CD8-positive, alpha-beta memory T cell (primary cell): ENCODE measurements at regions not wholly inside any gene's neighbourhood (a gene's known extent, or its start where the extent isn't known, plus 50 kb on each side); places are given as distances from the start of the nearest gene placed in this dataset.
A peak's percentile ranks its signal among the peaks of the same experiment; 100 is the strongest.

Source experiments
- CTCF ChIA-PET: fragments of 350-600 bp; sonication (Branson Sonifier 250); formaldehyde crosslinking; loops from one replicate; lab custom pipeline; 2021; ENCODE audit warnings: antibody characterized with exemption; lab: Charles Lee
- POLR2A ChIA-PET: fragments of 350-600 bp; sonication (Branson Sonifier 250); formaldehyde crosslinking; loops from one replicate; lab custom pipeline; 2021; ENCODE audit warnings: antibody characterized with exemption; lab: Charles Lee
- DNase-seq, 5 donors: peaks; one replicate each; pipeline versions ENCODE4 v3.0.0 to v3.0.0-alpha.2; 2020 to 2022; ENCODE audit warnings: mixed read lengths in 1 of 5
- H3K27ac ChIP-seq: one replicate; pipeline ENCODE4 v1.7.0; 2013; ENCODE audit warnings: low read depth, mild to moderate bottlenecking, low read length, moderate library complexity
- H3K27me3 ChIP-seq: 2 replicates; pipeline ENCODE4 v1.7.0; 2013; ENCODE audit warnings: low read length, mild to moderate bottlenecking; ENCODE audit not compliant: insufficient read depth, poor library complexity, severe bottlenecking
- H3K36me3 ChIP-seq: 2 replicates; pipeline ENCODE4 v1.7.0; 2013; ENCODE audit warnings: mild to moderate bottlenecking, low read length, moderate library complexity; ENCODE audit not compliant: insufficient read depth
- H3K4me1 ChIP-seq: 2 replicates; pipeline ENCODE4 v1.7.0; 2013; ENCODE audit warnings: mild to moderate bottlenecking, low read length, moderate library complexity; ENCODE audit not compliant: insufficient read depth
- H3K4me3 ChIP-seq: 2 replicates; pipeline ENCODE4 v1.7.0; 2013; ENCODE audit warnings: mild to moderate bottlenecking, low read length
- H3K9me3 ChIP-seq: 2 replicates; pipeline ENCODE4 v1.7.0; 2013; ENCODE audit warnings: mild to moderate bottlenecking, low read length
- H3K27ac Mint-ChIP-seq, 8 donors: one replicate each; pipeline ENCODE4 v1.8.0; 2020 to 2021; ENCODE audit warnings: mixed read lengths in 8 of 8, mild to moderate bottlenecking in 6 of 8, inconsistent platforms in 3 of 8, moderate library complexity in 3 of 8
- H3K27me3 Mint-ChIP-seq, 2 donors: one replicate each; pipeline ENCODE4 v1.8.0; 2020 to 2021; ENCODE audit warnings: mixed read lengths in 2 of 2, mild to moderate bottlenecking in 1 of 2, moderate library complexity in 1 of 2
- H3K36me3 Mint-ChIP-seq, 3 donors: one replicate each; pipeline ENCODE4 v1.8.0; 2020 to 2021; ENCODE audit warnings: mixed read lengths in 3 of 3, inconsistent platforms in 1 of 3, mild to moderate bottlenecking in 1 of 3
- H3K4me1 Mint-ChIP-seq, 3 donors: one replicate each; pipeline ENCODE4 v1.8.0; 2020 to 2021; ENCODE audit warnings: mixed read lengths in 3 of 3, inconsistent platforms in 1 of 3, mild to moderate bottlenecking in 1 of 3
- H3K4me3 Mint-ChIP-seq, 7 donors: one replicate each; pipeline ENCODE4 v1.8.0; 2020 to 2021; ENCODE audit warnings: mixed read lengths in 7 of 7, mild to moderate bottlenecking in 6 of 7, moderate library complexity in 4 of 7, inconsistent platforms in 2 of 7
- H3K9me3 Mint-ChIP-seq, 5 donors: one replicate each; pipeline ENCODE4 v1.8.0; 2020 to 2022; ENCODE audit warnings: mixed read lengths in 5 of 5, mild to moderate bottlenecking in 3 of 5, moderate library complexity in 2 of 5, inconsistent platforms in 1 of 5

DNA sequence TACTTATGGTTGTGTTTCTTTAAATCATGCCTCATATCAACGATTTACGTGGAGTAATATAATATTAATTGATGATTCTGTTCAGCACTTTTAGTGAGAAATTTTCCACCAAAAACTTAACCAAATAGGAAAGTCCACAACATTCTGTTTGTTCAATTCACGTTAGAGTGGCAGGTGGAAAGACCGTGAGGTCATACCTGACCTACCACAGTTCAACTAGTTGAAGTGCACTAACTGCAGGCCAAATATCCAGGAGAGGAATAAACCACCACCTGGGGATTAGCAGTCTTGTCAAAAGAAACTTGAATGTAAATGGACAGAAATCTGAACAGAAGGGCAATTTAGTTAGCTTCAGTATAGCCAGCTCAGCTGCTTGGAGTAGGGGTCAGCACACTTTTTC, 577.7 kb downstream of the KIF4B start:
- Mint-ChIP-seq H3K4me1 (no peaks in the 10 kb centered on the region), H3K4me3 (no peak overlapping the region), H3K27ac (no peak overlapping the region), H3K9me3 (no peaks in the 10 kb centered on the region), H3K36me3 (no peaks in the 10 kb centered on the region), H3K27me3 (peaks cover 0 to 2% of the 10 kb centered on the region in 2 donors)
- POLR2A ChIA-PET, result no interaction called here
- Histone ChIP-seq H3K27me3 (no peaks in the 10 kb centered on the region), H3K4me3 (no peak overlapping the region), H3K4me1 (no peaks in the 10 kb centered on the region), H3K9me3 (no peaks in the 10 kb centered on the region), H3K36me3 (no peaks in the 10 kb centered on the region), H3K27ac (no peak overlapping the region)
- no peak for DNase-seq
- CTCF ChIA-PET, result no interaction called here

DNA sequence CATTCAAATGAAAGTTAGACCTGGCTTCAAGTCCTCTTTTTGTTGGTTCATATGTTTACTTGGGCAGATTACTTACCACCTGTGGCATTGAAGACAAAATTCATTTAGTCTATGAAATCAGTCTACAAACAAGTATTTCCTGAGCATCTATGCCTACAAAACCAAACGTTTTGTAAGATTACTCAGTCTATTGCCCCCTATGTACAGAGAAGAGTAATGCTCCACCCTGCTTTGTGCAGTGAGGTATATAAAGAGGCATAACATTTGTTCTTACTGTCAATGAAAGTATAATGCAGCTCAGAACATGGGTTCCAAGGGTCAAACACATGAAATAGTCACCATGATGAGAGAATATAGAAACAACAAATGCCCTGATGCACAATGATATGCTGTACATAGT, 580.7 kb downstream of the KIF4B start:
- Mint-ChIP-seq H3K36me3 (no peaks in the 10 kb centered on the region), H3K9me3 (no peaks in the 10 kb centered on the region), H3K4me3 (no peak overlapping the region), H3K27me3 (peaks cover 0 to 2% of the 10 kb centered on the region in 2 donors), H3K27ac (no peak overlapping the region), H3K4me1 (no peaks in the 10 kb centered on the region)
- Histone ChIP-seq H3K9me3 (no peaks in the 10 kb centered on the region), H3K36me3 (no peaks in the 10 kb centered on the region), H3K4me1 (no peaks in the 10 kb centered on the region), H3K4me3 (no peak overlapping the region), H3K27ac (no peak overlapping the region), H3K27me3 (no peaks in the 10 kb centered on the region)
- ChIA-PET POLR2A (no interaction called here), CTCF (no interaction called here)
- DNase-seq, result no peak

DNA sequence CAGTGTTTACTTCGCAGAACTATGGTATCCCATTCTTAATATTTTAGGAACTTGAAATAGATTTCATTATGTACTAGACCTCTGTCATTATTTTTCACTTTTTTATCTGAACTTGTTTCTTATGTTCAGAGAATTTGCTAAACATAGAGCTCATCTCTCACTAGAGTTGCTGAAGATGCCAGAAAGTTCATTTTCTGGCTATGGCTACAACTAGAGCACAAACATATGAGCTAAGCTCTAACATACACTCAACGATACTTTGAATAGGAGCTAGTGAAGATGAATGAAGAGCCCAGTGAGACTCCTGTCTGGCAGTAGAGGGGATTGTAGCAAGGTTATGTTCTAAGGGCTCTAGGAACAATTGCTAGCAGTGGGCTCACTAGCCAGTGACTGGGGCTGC, 582.2 kb downstream of the KIF4B start:
- Mint-ChIP-seq H3K36me3 (no peaks in the 10 kb centered on the region), H3K27me3 (peaks cover 0 to 3% of the 10 kb centered on the region in 2 donors), H3K4me3 (no peak overlapping the region), H3K4me1 (no peaks in the 10 kb centered on the region), H3K9me3 (no peaks in the 10 kb centered on the region), H3K27ac (no peak overlapping the region)
- ChIA-PET POLR2A (no interaction called here), CTCF (no interaction called here)
- Histone ChIP-seq H3K27me3 (no peaks in the 10 kb centered on the region), H3K4me3 (no peak overlapping the region), H3K4me1 (no peaks in the 10 kb centered on the region), H3K36me3 (no peaks in the 10 kb centered on the region), H3K9me3 (no peaks in the 10 kb centered on the region), H3K27ac (no peak overlapping the region)
- no peak for DNase-seq

DNA sequence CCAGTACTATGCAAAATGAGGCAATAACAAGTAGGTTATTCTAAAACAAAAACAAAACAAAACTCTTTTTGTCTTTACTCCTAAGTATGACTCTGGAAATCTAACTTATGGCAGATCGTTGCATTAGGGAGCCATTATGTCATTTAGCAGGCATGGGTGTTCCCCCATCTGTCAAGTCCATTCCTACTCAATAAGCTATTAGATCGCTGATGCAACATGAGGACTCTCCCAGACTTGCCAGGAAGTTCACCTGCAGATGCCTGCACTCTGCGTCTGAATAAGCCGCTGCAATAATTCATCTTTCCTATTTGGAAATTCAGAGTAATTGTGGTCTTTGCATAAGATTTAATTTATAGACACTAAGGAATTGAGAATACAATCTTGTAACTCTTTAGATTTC, 585.0 kb downstream of the KIF4B start:
- H3K4me3 ChIP-seq, result no peak overlapping the region
- ChIA-PET CTCF (no interaction called here), POLR2A (no interaction called here)
- H3K4me3 Mint-ChIP-seq, result no peak overlapping the region
- H3K36me3 ChIP-seq, result no peaks in the 10 kb centered on the region
- no peak overlapping the region for H3K27ac ChIP-seq
- H3K36me3 Mint-ChIP-seq, result no peaks in the 10 kb centered on the region
- H3K27me3 ChIP-seq, result no peaks in the 10 kb centered on the region
- H3K27me3 Mint-ChIP-seq, result peaks cover 0 to 10% of the 10 kb centered on the region in 2 donors
- no peak overlapping the region for H3K27ac Mint-ChIP-seq
- no peaks in the 10 kb centered on the region for H3K9me3 ChIP-seq
- no peaks in the 10 kb centered on the region for H3K4me1 Mint-ChIP-seq
- H3K9me3 Mint-ChIP-seq, result no peaks in the 10 kb centered on the region
- DNase-seq, result no peak
- H3K4me1 ChIP-seq, result no peaks in the 10 kb centered on the region

DNA sequence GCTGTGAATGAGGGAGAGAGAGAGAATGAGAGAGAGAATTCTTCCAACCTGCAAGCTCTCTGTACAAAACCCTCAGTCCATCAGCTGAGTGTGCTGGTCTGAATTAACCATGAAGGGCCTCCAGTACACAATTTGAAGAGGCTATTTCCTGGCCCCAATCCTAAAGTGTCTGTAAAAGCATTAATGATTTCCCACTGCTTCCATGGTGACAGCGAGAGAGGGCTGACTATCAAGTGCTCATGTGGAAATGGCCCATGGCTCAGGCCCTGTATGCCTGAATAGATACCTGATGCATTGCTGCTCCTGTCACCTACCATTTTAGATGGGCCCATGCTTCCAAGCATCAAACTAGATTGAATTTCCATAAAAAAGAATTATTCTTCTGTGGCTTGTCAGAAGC, 592.4 kb downstream of the KIF4B start:
- H3K9me3 ChIP-seq, result no peaks in the 10 kb centered on the region
- POLR2A ChIA-PET, result no interaction called here
- no peaks in the 10 kb centered on the region for H3K36me3 ChIP-seq
- CTCF ChIA-PET, result no interaction called here
- no peak overlapping the region for H3K4me3 ChIP-seq
- H3K27me3 ChIP-seq, result no peaks in the 10 kb centered on the region
- H3K9me3 Mint-ChIP-seq, result no peaks in the 10 kb centered on the region
- H3K27me3 Mint-ChIP-seq, result peaks cover 4 to 18% of the 10 kb centered on the region in 2 donors
- H3K4me1 Mint-ChIP-seq, result no peaks in the 10 kb centered on the region
- no peak for DNase-seq
- no peaks in the 10 kb centered on the region for H3K4me1 ChIP-seq
- H3K36me3 Mint-ChIP-seq, result no peaks in the 10 kb centered on the region
- H3K27ac ChIP-seq, result no peak overlapping the region
- H3K27ac Mint-ChIP-seq, result no peak overlapping the region
- no peak overlapping the region for H3K4me3 Mint-ChIP-seq

DNA sequence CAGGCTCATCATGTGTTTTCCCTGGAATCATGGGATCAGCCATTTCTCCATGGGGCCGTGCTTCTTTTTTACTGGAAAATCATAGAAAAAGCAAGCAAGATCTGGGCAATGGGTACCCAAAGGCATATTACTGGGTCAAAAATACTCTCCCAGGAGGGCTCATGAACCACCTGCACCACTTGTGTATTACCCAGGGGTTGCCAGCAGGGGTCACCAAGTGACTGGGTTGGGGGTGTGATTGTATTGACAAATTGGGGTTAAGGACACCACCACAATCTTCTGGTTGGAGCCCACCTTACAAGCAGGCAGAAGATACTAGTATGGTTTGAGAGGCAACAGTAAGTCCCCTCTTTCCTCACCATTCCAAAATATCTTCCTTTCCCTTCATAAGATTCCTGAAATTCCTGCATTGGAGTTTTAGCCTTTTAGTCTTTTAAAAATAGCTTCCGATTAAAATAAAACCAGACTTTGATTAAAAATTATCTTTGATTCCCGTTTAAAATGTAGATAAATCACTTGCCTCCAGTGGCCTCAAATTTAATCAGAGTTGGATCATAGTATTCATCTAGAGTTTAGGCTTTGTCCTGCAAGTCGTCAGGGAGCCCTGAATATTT, 603.3 kb downstream of the KIF4B start:
- Histone ChIP-seq H3K27ac (no peak overlapping the region), H3K36me3 (no peaks in the 10 kb centered on the region), H3K4me1 (no peaks in the 10 kb centered on the region), H3K4me3 (no peak overlapping the region), H3K27me3 (no peaks in the 10 kb centered on the region), H3K9me3 (no peaks in the 10 kb centered on the region)
- ChIA-PET POLR2A (no interaction called here), CTCF (no interaction called here)
- peak; percentile 10 to 62 (median 22) for DNase-seq
- Mint-ChIP-seq H3K4me1 (no peaks in the 10 kb centered on the region), H3K27ac (peak overlapping the region in 1 of 8 donors; percentile 26), H3K27me3 (peaks cover 2 to 21% of the 10 kb centered on the region in 2 donors), H3K4me3 (no peak overlapping the region), H3K36me3 (no peaks in the 10 kb centered on the region), H3K9me3 (no peaks in the 10 kb centered on the region)

DNA sequence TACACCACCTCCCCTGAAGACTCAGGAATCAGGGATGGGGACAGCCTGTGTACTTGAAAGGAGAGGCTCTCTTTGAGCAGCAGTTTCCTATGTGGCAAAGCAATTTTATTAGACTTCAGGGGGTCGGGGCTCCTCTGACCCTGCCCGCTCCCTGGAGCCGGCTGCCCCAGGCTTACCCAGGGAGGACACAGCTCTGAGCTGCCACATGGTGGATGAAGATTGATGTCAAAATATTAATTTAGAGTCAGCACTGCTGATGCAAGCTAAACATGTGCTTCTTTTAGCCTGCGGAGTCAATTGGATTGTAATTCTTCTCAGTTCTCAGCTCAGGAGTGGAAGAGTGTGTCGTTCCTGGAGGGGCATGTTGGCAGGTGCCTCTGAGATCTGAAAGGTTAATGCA, 606.1 kb downstream of the KIF4B start:
- Mint-ChIP-seq H3K36me3 (no peaks in the 10 kb centered on the region), H3K4me3 (no peak overlapping the region), H3K27me3 (peaks cover 1 to 31% of the 10 kb centered on the region in 2 donors), H3K27ac (no peak overlapping the region), H3K9me3 (no peaks in the 10 kb centered on the region), H3K4me1 (no peaks in the 10 kb centered on the region)
- no peak for DNase-seq
- ChIA-PET CTCF (no interaction called here), POLR2A (no interaction called here)
- Histone ChIP-seq H3K9me3 (no peaks in the 10 kb centered on the region), H3K4me3 (no peak overlapping the region), H3K4me1 (no peaks in the 10 kb centered on the region), H3K36me3 (no peaks in the 10 kb centered on the region), H3K27ac (no peak overlapping the region), H3K27me3 (no peaks in the 10 kb centered on the region)

DNA sequence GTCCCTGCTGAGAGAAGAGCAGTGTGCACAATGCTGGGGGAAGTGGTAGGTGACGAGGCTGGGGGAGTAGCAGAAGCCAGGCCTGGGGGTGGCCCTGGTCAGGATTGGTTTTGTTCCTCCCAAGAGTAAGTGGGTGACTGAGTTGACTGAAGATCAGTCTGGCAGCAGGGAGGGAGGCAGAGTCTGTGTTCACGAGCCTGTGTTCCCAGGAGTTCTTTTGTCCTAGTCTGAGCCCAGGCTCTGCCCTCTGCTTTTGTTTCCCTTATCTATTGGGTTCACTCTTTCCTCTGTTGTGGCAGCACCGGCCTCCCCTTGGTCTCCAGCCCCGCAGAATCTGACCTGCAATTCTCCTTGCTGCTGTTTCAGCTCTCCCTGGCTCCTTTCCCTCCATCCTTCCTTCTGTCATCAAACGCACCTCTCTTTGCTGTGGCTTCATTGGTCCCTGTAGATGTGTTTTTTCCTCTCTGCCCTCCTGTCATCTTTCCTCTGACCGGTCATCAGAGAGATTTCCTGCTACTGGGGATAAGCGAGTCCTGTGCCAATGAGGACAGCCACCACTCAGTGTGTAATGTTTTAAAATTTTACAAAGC, 607.4 kb downstream of the KIF4B start:
- no peaks in the 10 kb centered on the region for H3K4me1 Mint-ChIP-seq

More for the DNA sequence above, 607.4 kb downstream of the KIF4B start:
- ChIA-PET POLR2A (no interaction called here), CTCF (no interaction called here)
- H3K36me3 Mint-ChIP-seq, result no peaks in the 10 kb centered on the region
- Histone ChIP-seq H3K36me3 (no peaks in the 10 kb centered on the region), H3K9me3 (no peaks in the 10 kb centered on the region), H3K4me1 (no peaks in the 10 kb centered on the region), H3K4me3 (no peak overlapping the region), H3K27me3 (no peaks in the 10 kb centered on the region), H3K27ac (no peak overlapping the region)
- H3K4me3 Mint-ChIP-seq, result no peak overlapping the region
- peaks cover 1 to 37% of the 10 kb centered on the region in 2 donors for H3K27me3 Mint-ChIP-seq
- no peak for DNase-seq
- no peaks in the 10 kb centered on the region for H3K9me3 Mint-ChIP-seq
- no peak overlapping the region for H3K27ac Mint-ChIP-seq
